Suprapubic skin (tissue), 4 donors: ENCODE measurements at regions not wholly inside any gene's neighbourhood (a gene's known extent, or its start where the extent isn't known, plus 50 kb on each side); places are given as distances from the start of the nearest gene placed in this dataset.

Experiments used
- DNase-seq, 2 donors: peaks; one replicate each; pipeline ENCODE4 v3.0.0-alpha.2; 2019; ENCODE audit warnings: low spot score in 2 of 2
- H3K27ac ChIP-seq: fragments of 200-600 bp; sonication (generic); one replicate; pipeline ENCODE4 v1.5.1; 2019
- H3K27me3 ChIP-seq: fragments of 200-600 bp; sonication (generic); one replicate; pipeline ENCODE4 v1.5.1; 2019
- H3K36me3 ChIP-seq: fragments of 200-600 bp; sonication (generic); one replicate; pipeline ENCODE4 v1.5.1; 2019
- H3K4me1 ChIP-seq: fragments of 200-600 bp; sonication (generic); one replicate; pipeline ENCODE4 v1.5.1; 2019
- H3K4me3 ChIP-seq: fragments of 200-600 bp; sonication (generic); one replicate; pipeline ENCODE4 v1.5.1; 2019; ENCODE audit warnings: mild to moderate bottlenecking
- H3K9me3 ChIP-seq: fragments of 200-600 bp; sonication (generic); one replicate; pipeline ENCODE4 v1.5.1; 2019
- EP300 ChIP-seq: sonication (generic); formaldehyde crosslinking; IDR thresholded peaks from one replicate; pipeline ENCODE4 v1.6.1; 2017; ENCODE audit warnings: antibody characterized with exemption
- POLR2A ChIP-seq, 2 donors: fragments of 450-650 bp; IDR thresholded peaks; one replicate each; pipeline ENCODE4 v1.6.1; 2017; ENCODE audit warnings: antibody characterized with exemption in 2 of 2, mild to moderate bottlenecking in 2 of 2, moderate library complexity in 2 of 2
- POLR2AphosphoS5 ChIP-seq, 3 donors: sonication (generic); formaldehyde crosslinking; IDR thresholded peaks; one replicate each; pipeline ENCODE4 v1.6.1; 2017; ENCODE audit warnings: antibody characterized with exemption in 3 of 3
- WGBS: methylation state at CpG from one replicate; pipeline ENCODE4 v1.1.5; 2018; 5-methylcytosine and 5-hydroxymethylcytosine counted together
- TF ChIP-seq, protein P1 (sequence below), 2 donors: fragments of 200-600 bp in 1 of 2; fragments of 450-650 bp in 1 of 2; sonication (generic) in 1 of 2; IDR thresholded peaks; one replicate each; pipeline ENCODE4 v1.5.1; 2016 to 2019; ENCODE audit warnings: antibody characterized with exemption in 2 of 2, mild to moderate bottlenecking in 1 of 2, moderate library complexity in 1 of 2

GRCh38 chr10:83892737-83893136, 246.6 kb upstream of the GHITM start:
- WGBS: 88% methylated on average over 6 of the region's 6 CpGs
- no peak for TF ChIP-seq POLR2A (IDR thresholded peaks at IDR 0.05)
- no peak for TF ChIP-seq EP300
- TF ChIP-seq POLR2AphosphoS5 (IDR thresholded peaks at IDR 0.05): no peak
- TF ChIP-seq, protein P1, sequence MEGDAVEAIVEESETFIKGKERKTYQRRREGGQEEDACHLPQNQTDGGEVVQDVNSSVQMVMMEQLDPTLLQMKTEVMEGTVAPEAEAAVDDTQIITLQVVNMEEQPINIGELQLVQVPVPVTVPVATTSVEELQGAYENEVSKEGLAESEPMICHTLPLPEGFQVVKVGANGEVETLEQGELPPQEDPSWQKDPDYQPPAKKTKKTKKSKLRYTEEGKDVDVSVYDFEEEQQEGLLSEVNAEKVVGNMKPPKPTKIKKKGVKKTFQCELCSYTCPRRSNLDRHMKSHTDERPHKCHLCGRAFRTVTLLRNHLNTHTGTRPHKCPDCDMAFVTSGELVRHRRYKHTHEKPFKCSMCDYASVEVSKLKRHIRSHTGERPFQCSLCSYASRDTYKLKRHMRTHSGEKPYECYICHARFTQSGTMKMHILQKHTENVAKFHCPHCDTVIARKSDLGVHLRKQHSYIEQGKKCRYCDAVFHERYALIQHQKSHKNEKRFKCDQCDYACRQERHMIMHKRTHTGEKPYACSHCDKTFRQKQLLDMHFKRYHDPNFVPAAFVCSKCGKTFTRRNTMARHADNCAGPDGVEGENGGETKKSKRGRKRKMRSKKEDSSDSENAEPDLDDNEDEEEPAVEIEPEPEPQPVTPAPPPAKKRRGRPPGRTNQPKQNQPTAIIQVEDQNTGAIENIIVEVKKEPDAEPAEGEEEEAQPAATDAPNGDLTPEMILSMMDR (IDR thresholded peaks at IDR 0.05): no peak

DNA sequence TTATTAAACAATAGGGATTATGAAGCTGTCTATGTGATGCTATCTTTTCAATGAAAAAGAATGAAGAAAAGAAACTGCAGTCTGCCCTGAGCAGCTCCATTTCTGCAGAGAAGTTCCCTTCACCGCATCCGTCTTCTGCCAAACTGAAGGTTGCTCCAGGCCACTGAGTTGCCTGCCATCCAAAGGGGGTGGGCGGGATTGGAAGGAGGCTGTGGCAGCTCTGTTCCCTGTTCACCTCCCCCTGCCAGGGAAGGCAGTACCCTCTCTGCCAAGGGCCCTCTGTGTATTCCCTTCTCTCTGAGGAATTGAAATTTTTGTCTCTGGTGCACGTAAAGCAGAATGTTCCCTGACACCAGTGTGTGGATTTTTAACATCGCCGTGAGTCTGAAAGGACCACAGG, 243.1 kb upstream of the GHITM start:
- Histone ChIP-seq H3K4me3 (no peak overlapping the region), H3K27me3 (no peaks in the 10 kb centered on the region), H3K27ac (no peak overlapping the region), H3K36me3 (no peaks in the 10 kb centered on the region), H3K9me3 (no peaks in the 10 kb centered on the region), H3K4me1 (no peaks in the 10 kb centered on the region)
- DNase-seq: no peak
- no peak for TF ChIP-seq POLR2AphosphoS5 (IDR thresholded peaks at IDR 0.05)
- TF ChIP-seq EP300: no peak
- TF ChIP-seq, protein P1 (IDR thresholded peaks at IDR 0.05): no peak
- TF ChIP-seq POLR2A (IDR thresholded peaks at IDR 0.05): no peak
- 79% methylated on average over 6 of the region's 6 CpGs for WGBS

More at GRCh38 chr10:83892737-83893136, 246.6 kb upstream of the GHITM start:
- no peaks in the 10 kb centered on the region for H3K27me3 ChIP-seq
- no peaks in the 10 kb centered on the region for H3K4me1 ChIP-seq
- H3K9me3 ChIP-seq: no peaks in the 10 kb centered on the region
- H3K36me3 ChIP-seq: no peaks in the 10 kb centered on the region
- DNase-seq: no peak
- no peak overlapping the region for H3K27ac ChIP-seq
- H3K4me3 ChIP-seq: no peak overlapping the region

GRCh38 chr10:83897626-83898025, 241.7 kb upstream of the GHITM start:
- Histone ChIP-seq H3K27ac (no peak overlapping the region), H3K9me3 (no peaks in the 10 kb centered on the region), H3K4me3 (no peak overlapping the region), H3K36me3 (no peaks in the 10 kb centered on the region), H3K4me1 (no peaks in the 10 kb centered on the region), H3K27me3 (no peaks in the 10 kb centered on the region)
- no peak for DNase-seq
- TF ChIP-seq POLR2AphosphoS5 (IDR thresholded peaks at IDR 0.05): no peak
- TF ChIP-seq EP300: no peak
- TF ChIP-seq POLR2A (IDR thresholded peaks at IDR 0.05): no peak
- TF ChIP-seq, protein P1 (IDR thresholded peaks at IDR 0.05): no peak
- 56% methylated on average over 1 of the region's 1 CpG for WGBS

DNA sequence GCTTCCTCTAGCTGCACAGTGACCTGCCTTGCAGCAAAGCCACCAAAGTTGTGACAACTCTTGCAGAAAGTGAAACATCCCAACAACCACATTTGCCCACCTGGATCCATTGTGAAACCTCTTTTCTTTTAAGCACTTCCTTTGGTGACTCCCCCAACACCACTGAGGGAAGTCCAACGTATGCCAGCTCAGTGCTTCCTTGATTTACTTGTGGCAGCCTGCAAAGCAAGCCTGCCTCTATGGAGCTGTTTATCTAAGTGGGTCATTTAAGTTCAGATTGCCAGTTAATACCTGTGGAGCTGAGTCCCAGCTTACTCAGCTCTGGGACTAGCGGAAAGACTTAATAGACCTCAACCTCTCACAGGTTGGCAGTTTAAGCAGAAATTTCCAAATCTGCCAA, 230.8 kb upstream of the GHITM start:
- H3K4me1 ChIP-seq: no peaks in the 10 kb centered on the region
- H3K27ac ChIP-seq: no peak overlapping the region
- no peaks in the 10 kb centered on the region for H3K9me3 ChIP-seq
- no peaks in the 10 kb centered on the region for H3K27me3 ChIP-seq
- H3K4me3 ChIP-seq: no peak overlapping the region
- TF ChIP-seq, protein P1 (IDR thresholded peaks at IDR 0.05): no peak
- no peak for TF ChIP-seq POLR2A (IDR thresholded peaks at IDR 0.05)
- TF ChIP-seq POLR2AphosphoS5 (IDR thresholded peaks at IDR 0.05): no peak
- TF ChIP-seq EP300: no peak
- WGBS: 54% methylated on average over 2 of the region's 2 CpGs
- DNase-seq: no peak
- H3K36me3 ChIP-seq: no peaks in the 10 kb centered on the region

GRCh38 chr10:83909001-83909400, 230.3 kb upstream of the GHITM start:
- Histone ChIP-seq H3K4me1 (no peaks in the 10 kb centered on the region), H3K4me3 (no peak overlapping the region), H3K27me3 (no peaks in the 10 kb centered on the region), H3K27ac (no peak overlapping the region), H3K9me3 (no peaks in the 10 kb centered on the region), H3K36me3 (no peaks in the 10 kb centered on the region)
- TF ChIP-seq POLR2A (IDR thresholded peaks at IDR 0.05) (no peak), POLR2AphosphoS5 (IDR thresholded peaks at IDR 0.05) (no peak)
- TF ChIP-seq, protein P1 (IDR thresholded peaks at IDR 0.05): no peak
- WGBS: 35% methylated on average over 7 of the region's 7 CpGs
- DNase-seq: no peak
